CMK (cell line): ENCODE measurements at regions not wholly inside any gene's neighbourhood (a gene's known extent, or its start where the extent isn't known, plus 50 kb on each side); places are given as distances from the start of the nearest gene placed in this dataset.
"Not testable (repeated sequence)": the region's sequence is repeated elsewhere in the genome, so short reads cannot be mapped to it uniquely, and the experiment has no call there.

Experiments
- DNase-seq: peaks from one replicate; pipeline ENCODE4 v3.0.0-alpha.2; 2010; ENCODE audit warnings: low read depth

DNA sequence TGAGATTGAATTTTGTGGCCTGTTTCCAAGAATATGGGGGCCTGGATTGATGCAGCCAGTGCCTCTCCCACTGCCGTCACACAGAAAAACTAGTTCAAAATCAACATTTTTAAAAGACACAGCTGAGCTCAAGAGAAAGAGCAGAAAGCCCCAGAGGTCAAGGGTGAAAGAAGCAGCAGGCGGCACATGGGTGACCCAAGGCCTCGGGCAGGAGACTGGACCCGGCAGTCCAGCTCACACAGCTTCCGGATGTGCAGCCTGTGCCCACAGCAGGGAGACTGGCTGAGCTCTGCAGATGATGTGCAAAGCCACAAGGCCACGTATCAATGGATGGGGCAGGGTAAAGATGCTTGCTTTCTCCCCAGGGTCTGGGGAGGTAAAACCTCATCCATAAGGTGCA lies 50.4 kb upstream of the RNF32 start:
- no peak for DNase-seq

- no peak for DNase-seq
Measured at GRCh38 chr7:156589808-156590207, 50.8 kb upstream of the RNF32 start.

GRCh38 chr7:156585926-156586325 lies 54.6 kb upstream of the RNF32 start:
- no peak for DNase-seq

- no peak for DNase-seq
Measured at GRCh38 chr7:156585025-156585648, 55.4 kb upstream of the RNF32 start.

- no peak for DNase-seq
Measured at GRCh38 chr7:156582591-156583123, 57.9 kb upstream of the RNF32 start.

DNA sequence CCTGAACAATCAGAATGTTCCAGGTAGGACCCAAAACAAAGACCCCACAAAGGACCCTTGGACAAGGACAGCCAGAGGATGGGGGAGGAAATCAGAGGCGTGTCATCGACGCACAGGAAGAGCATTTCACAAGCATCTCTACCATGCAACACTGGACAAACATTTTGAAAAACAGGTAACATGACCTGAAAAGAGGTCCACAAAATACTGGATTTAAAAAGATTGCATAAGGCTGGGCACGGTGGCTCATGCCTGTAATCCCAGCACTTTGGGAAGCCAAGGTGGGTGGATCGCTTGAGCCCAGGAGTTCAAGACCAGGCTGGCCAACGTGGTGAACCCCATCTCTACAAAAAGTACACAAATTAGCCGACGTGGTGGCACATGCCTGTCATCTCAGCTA lies 60.5 kb upstream of the RNF32 start:
- no peak for DNase-seq

DNA sequence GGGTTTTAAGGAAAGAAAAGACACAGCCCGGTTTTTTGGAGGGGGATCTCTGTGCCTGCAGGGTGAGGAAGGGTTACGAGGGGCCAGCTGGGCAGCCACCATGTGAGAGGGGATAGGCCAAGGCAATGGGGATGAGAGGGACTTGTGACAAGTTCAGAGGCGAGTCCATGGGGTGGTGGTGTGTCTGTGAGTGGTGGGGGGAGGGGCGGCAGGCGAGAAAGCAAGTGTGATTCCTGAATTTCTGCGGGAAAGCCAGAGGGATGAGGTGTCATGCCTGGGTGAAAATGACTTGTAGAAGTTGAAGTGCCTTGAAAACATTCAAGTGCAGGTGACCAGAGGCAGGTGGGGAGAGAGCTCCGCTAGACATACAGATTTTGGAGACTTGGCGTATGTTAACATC lies 61.0 kb upstream of the RNF32 start:
- no peak for DNase-seq

DNA sequence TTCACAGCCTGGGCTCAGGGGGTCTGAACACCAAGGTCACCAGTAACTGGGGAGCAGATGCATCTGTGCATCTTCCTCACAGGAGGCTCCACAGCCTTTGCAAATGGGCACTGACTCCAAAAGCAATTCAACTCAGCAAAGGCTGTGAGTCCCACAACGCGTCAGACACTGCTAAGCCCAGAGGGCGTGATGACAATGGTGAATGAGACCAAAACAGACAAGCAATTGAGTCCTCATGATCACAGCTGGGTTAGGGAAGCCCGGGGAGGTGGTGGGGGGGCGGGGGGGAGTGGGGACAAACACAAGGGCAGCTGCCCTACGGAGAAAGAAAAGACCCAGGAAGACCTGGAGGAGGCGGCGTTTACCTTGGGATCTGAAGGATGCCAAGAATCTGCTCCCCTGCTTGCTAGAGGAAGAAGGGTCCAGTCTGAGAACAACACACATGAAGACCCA lies 61.6 kb upstream of the RNF32 start:
- no peak for DNase-seq

DNA sequence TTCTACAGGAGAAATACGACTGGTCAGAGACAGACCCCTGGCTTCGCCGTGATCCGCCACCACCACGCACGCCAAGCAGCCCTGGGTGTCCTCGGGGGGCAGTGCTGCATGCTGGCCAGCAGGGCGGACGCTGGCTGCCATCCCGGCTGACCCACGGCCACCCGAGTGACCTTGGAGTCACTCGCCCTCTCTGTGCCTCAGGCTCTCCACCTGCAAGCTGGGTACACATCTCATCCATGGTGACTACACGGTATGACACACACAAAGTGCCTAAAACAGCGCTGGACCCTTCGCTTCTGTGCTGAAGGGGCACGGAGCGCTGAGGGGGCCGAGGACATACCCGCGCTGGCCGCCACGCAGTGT lies 62.0 kb upstream of the RNF32 start:
- no peak for DNase-seq

DNA sequence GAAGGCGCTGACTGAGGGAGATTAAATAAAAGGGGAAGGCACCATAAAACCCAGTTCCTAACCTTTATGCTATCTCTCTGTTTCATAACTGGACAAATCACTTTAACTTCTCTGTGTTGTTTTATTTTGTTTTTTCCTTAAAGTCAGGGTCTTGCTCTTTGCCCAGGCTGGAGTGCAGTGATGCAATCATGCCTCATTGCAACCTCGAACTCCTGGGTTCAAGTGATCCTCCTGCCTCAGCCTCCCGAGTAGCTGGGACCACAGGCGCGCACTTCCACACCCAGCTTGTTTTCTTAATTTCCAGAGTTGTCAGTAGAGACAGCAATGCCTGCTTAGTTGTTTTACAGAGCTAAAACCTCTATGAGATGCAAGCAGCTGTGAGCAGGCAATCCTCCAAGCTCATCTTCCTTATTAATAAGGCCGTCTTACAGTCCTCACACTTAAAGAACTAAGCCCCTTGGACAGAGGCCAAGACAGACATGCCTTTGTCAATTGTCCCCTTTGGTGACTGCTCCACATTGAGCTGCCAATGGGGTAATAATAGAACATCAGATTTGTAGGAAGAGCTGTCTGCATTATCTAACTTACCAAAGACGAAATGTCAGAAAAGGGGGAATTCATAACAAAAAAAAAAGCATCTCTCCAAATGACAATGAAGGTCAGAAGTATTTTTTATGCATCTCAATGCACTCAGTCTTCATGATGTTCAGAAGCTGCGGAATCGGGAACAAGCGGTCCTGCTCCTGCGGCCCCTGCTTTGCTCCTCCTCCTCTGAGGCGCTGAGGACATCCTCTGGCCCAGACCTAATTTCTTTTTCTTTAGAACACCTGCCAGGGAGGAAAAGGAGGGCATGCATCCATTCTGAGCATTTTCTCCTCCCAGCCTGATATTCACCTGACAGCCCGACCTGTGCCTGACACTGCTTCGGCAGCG lies 62.7 kb upstream of the RNF32 start:
- DNase-seq: no peak

GRCh38 chr7:156576216-156577058 lies 64.1 kb upstream of the RNF32 start:
- no peak for DNase-seq

DNA sequence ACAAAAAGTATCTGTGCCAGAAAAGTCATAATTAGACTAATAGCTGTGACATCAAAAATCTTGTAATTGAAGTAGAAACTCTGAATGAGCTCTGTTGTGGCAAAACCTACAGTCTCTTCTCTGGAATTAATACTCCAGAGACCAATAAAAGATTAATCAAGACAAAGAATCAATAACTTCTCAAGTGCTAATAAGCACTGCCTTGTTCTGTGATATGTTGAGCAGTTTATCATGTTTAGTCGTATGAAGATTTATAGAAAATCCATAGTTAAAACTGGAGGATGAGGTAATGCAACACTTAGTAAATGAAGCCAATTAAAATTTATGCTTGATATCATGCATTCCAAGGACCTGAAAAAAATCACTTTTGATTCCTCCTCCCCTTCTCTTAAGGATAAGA lies 72.3 kb upstream of the RNF32 start:
- no peak for DNase-seq

- DNase-seq: no peak
Measured at GRCh38 chr7:156566812-156567549, 73.6 kb upstream of the RNF32 start.

GRCh38 chr7:156565002-156565401 lies 75.6 kb upstream of the RNF32 start:
- not testable (repeated sequence) for DNase-seq

DNA sequence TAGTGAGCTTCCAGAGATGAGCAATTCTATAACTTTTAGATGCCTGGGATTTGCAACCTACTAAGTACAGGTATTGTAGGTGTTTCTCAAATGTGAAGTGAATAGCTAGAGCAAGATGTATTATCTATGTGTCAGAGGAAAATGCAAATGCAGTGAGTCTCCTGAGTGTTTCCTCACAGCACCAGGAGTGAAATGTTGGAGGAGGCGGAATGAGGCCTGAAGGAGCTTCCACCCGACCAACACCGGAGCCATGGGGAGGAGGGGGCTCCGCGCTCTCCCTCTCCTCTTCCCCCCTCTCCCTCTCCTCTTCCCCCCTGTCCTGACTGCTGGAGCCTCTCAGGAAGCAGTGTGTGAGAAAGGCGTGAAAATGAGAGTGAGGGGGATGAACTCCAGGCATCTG lies 79.9 kb upstream of the RNF32 start:
- DNase-seq: no peak

GRCh38 chr7:156560075-156560474 lies 80.5 kb upstream of the RNF32 start:
- no peak for DNase-seq

DNA sequence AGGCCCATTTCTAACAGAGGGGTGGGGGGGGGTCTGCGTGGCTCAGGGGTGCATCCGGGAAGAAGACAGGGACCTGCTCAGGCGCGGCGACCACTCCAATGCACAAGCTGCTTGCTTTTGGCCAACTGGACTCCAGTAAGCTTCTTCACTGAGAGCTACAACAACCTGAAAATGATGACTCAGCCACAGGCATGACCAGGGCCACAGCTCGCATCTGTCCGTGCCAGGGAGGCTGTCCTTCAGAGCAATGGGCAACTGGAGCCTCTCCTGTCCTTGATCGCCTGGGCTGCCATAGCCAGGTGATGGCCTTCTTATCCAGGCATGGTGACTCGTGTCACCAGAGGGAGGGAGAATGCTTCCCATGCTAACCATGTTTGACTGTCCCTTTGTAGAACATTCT lies 81.6 kb upstream of the RNF32 start:
- no peak for DNase-seq

GRCh38 chr7:156558198-156558597 lies 82.4 kb upstream of the RNF32 start:
- no peak for DNase-seq

DNA sequence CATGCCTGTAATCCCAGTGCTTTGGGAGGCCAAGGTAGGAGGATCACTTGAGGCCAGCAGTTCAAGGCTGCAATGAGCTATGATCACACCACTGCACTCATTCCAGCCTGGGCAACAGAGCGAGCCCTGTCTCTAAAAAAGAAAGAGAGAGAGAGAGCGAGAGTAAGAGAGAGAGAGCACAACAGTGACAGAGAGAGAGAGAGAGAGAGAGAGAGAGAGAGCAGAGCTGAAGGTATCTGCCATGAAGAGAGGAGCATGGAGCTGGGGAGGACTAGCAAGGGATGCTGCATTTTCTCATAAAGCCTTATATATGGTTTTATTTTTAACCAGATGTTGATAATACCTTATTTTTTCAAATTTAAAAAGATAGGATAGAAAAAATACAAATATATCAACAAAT lies 84.5 kb upstream of the RNF32 start:
- no peak for DNase-seq

- no peak for DNase-seq
Measured at GRCh38 chr7:156554488-156554887, 86.1 kb upstream of the RNF32 start.

- DNase-seq: no peak
Measured at GRCh38 chr7:156549636-156550035, 90.9 kb upstream of the RNF32 start.
